ENCODE measurements at regions not wholly inside any gene's neighbourhood (a gene's known extent, or its start where the extent isn't known, plus 50 kb on each side); places are given as distances from the start of the nearest gene placed in this dataset.

GRCh38 chr5:14016549-14016948 is 72.1 kb upstream of the DNAH5 start:
- no peak for TF ChIP-seq EZH2 (IDR thresholded peaks at IDR 0.05; ENCODE audit: borderline replicate concordance, low read depth, low read length, poor library complexity, severe bottlenecking)
- TF ChIP-seq CTCF (conservative IDR thresholded peaks at IDR 0.05; ENCODE audit: low read depth, low read length): no peak
